Lower leg skin (tissue), 4 donors: ENCODE measurements at regions not wholly inside any gene's neighbourhood (a gene's known extent, or its start where the extent isn't known, plus 50 kb on each side); places are given as distances from the start of the nearest gene placed in this dataset.

Source experiments
- DNase-seq, 2 donors: peaks; one replicate each; pipeline ENCODE4 v3.0.0-alpha.2; 2019; ENCODE audit warnings: low spot score in 2 of 2
- H3K4me3 ChIP-seq: fragments of 200-600 bp; sonication (generic); 2 replicates; pipeline ENCODE4 v1.5.1; 2017; ENCODE audit warnings: mild to moderate bottlenecking, low read depth; ENCODE audit not compliant: poor library complexity, severe bottlenecking
- CTCF ChIP-seq, 3 donors: fragments of 450-650 bp; IDR thresholded peaks; one replicate each; pipeline ENCODE4 v1.5.1; 2016; ENCODE audit warnings: antibody characterized with exemption in 3 of 3, mild to moderate bottlenecking in 3 of 3, moderate library complexity in 2 of 3
- POLR2A ChIP-seq, 2 donors: fragments of 450-650 bp; IDR thresholded peaks; one replicate each; pipeline ENCODE4 v1.6.1; 2016 to 2017; ENCODE audit warnings: antibody characterized with exemption in 2 of 2, mild to moderate bottlenecking in 1 of 2, moderate library complexity in 1 of 2
- WGBS, 2 donors: methylation state at CpG; one replicate each; pipeline ENCODE4 v1.1.5; 2018; 5-methylcytosine and 5-hydroxymethylcytosine counted together
- intact Hi-C: fragments of 100-400 bp; cut with DNase I; formaldehyde crosslinking; loops from one replicate; pipeline ENCODE4 v1.15.0; 2023; ENCODE audit warnings: low total_unique reads

- intact Hi-C loops: no loop called here
- DNase-seq: no peak
- TF ChIP-seq CTCF (IDR thresholded peaks at IDR 0.05) (no peak), POLR2A (IDR thresholded peaks at IDR 0.05) (no peak)
- no peak overlapping the region for H3K4me3 ChIP-seq
- WGBS, 2 donors: 70% methylated on average over 1 of the region's 1 CpG
Measured at GRCh38 chr10:64637939-64638338, 1116.7 kb downstream of the REEP3 start.

GRCh38 chr10:64648915-64649314, 1127.7 kb downstream of the REEP3 start:
- 63 to 68% methylated on average over 3 of the region's 3 CpGs for WGBS, 2 donors
- TF ChIP-seq POLR2A (IDR thresholded peaks at IDR 0.05): no peak
- no peak for TF ChIP-seq CTCF (IDR thresholded peaks at IDR 0.05)
- intact Hi-C loops: no loop called here
- no peak overlapping the region for H3K4me3 ChIP-seq
- no peak for DNase-seq

- DNase-seq: no peak
- WGBS, 2 donors: 33 to 56% methylated on average over 2 of the region's 2 CpGs
- no peak overlapping the region for H3K4me3 ChIP-seq
- intact Hi-C loops: no loop called here
- TF ChIP-seq CTCF (IDR thresholded peaks at IDR 0.05) (no peak), POLR2A (IDR thresholded peaks at IDR 0.05) (no peak)
Measured at GRCh38 chr10:64658528-64658927, 1137.3 kb downstream of the REEP3 start.

GRCh38 chr10:64659311-64659710, 1138.1 kb downstream of the REEP3 start:
- TF ChIP-seq POLR2A (IDR thresholded peaks at IDR 0.05): no peak
- TF ChIP-seq CTCF (IDR thresholded peaks at IDR 0.05): no peak
- 73 to 83% methylated on average over 1 of the region's 1 CpG for WGBS, 2 donors
- no peak overlapping the region for H3K4me3 ChIP-seq
- intact Hi-C loops: no loop called here
- DNase-seq: no peak

- no peak overlapping the region for H3K4me3 ChIP-seq
- intact Hi-C loops: no loop called here
- WGBS, 2 donors: 91 to 93% methylated on average over 3 of the region's 3 CpGs
- no peak for TF ChIP-seq POLR2A (IDR thresholded peaks at IDR 0.05)
- no peak for TF ChIP-seq CTCF (IDR thresholded peaks at IDR 0.05)
- DNase-seq: no peak
Measured at GRCh38 chr10:64682043-64682442, 1160.8 kb downstream of the REEP3 start.

GRCh38 chr10:64690194-64690593, 1169.0 kb downstream of the REEP3 start:
- DNase-seq: no peak
- TF ChIP-seq CTCF (IDR thresholded peaks at IDR 0.05) (no peak), POLR2A (IDR thresholded peaks at IDR 0.05) (no peak)

More at GRCh38 chr10:64690194-64690593, 1169.0 kb downstream of the REEP3 start:
- intact Hi-C loops: no loop called here
- no peak overlapping the region for H3K4me3 ChIP-seq
- WGBS, 2 donors: 54 to 56% methylated on average over 3 of the region's 3 CpGs
